ENCODE measurements at regions not wholly inside any gene's neighbourhood (a gene's known extent, or its start where the extent isn't known, plus 50 kb on each side); places are given as distances from the start of the nearest gene placed in this dataset.
"Not testable (repeated sequence)": the region's sequence is repeated elsewhere in the genome, so short reads cannot be mapped to it uniquely, and the experiment has no call there.

DNA sequence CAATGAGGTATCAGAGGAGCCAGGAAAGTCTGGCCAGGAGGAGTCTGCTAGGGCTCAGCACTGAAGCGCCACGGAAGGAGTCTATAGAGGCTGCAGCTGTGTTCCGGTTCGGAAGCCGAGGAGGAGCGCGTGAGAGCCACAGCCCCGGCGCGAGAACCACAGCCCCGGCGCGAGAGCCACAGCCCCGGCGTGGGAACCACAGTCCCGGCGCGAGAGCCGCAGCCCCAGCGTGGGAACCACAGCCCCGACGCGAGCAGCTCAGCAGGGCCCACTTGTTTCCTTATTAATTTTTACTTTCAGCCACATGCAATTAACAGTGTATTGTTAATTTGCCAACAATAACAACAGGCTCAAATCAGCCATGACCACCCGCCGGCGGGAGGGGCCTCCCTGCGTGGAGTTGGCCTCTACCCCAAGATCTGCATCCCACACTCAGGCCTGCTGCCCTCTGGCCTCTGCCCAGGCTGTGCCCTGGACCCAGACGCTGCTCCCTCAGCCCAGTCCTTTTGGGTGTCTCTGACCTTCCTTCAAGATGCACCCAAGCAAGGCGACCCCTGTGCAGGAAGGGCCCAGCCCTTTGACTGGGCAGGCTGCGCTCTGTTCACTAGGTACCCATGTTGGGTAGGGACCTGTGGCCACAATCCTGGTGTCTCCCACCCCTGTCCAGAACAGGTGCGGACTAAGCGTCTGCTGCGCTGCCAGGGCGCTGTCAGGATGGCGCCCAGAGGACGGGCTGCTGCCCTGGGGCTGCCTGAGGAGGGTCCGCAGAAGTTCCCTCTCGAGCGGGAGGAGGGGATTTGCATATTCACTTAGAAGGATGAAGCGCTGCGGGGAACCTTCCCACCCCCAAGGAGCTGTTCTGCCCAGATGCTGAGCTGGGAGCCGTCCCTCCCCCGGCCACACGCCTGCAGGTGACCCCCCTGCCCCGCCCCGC is 113.8 kb downstream of the ADRA2C start:
- DNase-seq (ENCODE audit: low read depth in 2 of 2), result no peak

DNA sequence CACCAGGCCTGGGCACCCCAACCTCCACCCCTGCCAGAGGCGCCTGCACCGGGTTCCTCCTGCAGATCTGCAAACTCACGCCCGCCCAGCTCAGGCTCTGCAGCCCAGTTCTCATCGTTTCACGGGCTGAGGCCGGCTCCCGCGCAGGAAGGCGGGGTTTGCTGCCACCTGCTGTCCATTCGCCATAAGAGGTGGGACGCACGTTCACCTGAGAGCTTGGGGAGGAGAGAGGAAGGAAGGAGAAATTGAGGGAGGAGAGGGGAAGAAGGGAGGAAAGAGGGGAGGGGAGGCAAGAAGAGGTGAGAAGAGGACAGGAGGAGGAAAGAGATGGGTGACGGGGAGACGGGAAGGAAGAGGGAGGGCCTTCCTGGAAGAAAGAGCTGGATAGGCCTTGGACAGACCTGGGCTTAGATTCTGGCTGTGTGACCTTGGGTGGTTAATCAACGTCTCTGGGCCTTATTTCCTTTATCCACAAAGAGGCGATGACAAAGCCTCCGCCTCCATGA is 114.5 kb downstream of the ADRA2C start:
- DNase-seq (ENCODE audit: low read depth in 2 of 2), result peak; percentile 55 to 58

DNA sequence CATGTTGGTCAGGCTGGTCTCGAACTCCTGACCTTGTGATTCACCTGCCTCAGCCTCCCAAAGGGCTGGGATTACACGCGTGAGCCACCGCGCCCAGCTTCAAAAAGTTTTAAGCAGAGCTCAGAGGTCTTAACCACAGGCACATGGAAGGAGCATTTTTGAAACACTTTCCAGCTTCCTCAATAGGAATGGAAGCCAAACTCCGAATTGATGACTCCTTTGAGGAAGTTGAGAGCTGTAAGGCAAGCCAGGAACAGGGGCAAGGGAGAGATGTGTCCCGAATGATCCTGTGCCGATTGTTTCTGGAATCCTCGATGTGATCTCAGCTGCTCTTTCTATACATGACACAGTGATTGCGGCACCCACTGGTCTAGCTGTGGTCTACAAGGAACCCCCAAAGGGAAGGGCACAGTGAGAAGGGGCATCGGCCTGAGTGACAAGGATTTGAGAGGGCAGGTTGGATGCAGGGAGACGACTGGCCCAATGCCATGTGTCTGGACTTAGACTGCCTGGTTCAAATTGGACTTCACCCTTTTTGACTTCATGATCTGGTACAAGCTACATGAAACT is 116.2 kb downstream of the ADRA2C start:
- not testable (repeated sequence) for DNase-seq (ENCODE audit: low read depth in 2 of 2)

DNA sequence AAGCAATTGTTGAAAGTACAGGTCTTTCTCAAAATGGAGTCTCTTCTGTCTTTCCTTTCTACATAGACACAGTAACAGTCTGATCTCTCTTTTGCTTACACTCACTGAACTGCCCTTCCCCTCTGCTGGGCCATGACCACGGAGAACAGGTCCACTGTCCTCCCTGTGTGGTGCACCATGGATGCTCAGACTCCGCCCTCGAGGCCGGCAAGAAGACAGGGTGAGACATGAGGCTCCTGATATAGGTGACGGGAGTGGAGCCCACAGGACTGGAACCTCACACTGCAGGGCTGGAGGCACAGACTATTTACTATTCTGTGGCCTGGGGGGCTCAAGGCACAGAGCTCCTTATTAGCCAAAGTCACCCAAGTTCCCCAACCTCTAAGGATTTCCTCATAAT is 118.1 kb downstream of the ADRA2C start:
- not testable (repeated sequence) for DNase-seq (ENCODE audit: low read depth in 2 of 2)

GRCh38 chr4:3893590-3893989 is 127.4 kb downstream of the ADRA2C start:
- DNase-seq (ENCODE audit: low read depth in 2 of 2), result not testable (repeated sequence)

GRCh38 chr4:3894086-3894959 is 128.1 kb downstream of the ADRA2C start:
- not testable (repeated sequence) for DNase-seq (ENCODE audit: low read depth in 2 of 2)

GRCh38 chr4:3896441-3896840 is 130.3 kb downstream of the ADRA2C start:
- DNase-seq (ENCODE audit: low read depth in 2 of 2), result no peak

DNA sequence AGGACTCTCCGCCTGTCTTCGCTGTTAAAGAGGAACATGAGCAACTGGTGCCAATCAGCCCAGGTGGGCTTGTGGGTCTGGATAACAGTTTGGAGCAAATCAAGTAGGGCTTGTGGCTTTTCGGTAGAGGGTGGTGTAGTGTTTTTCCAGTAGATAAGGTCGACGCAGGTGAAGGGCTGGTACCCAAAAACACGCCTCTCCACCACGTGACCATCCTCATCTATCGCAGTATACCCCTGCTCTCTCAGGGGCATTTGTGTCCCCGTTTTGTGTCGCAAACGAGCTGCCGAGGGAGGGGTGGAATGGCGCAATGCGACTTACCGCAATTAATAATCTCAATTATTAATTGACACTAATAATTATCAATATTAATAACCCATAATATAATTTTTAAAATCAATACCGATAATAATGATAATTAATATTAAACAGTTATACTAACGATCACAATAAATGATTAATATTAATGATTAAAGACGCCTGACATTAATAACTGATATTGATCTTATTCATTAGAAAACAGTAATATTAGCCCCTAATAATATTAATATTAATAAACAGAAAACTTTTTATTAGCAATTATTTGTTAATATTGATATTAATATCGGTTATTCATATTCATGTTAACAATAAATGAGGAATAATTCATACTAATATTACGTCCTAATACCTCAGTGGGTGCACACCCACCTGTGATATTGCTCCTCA is 130.8 kb downstream of the ADRA2C start:
- DNase-seq (ENCODE audit: low read depth in 2 of 2), result not testable (repeated sequence)

DNA sequence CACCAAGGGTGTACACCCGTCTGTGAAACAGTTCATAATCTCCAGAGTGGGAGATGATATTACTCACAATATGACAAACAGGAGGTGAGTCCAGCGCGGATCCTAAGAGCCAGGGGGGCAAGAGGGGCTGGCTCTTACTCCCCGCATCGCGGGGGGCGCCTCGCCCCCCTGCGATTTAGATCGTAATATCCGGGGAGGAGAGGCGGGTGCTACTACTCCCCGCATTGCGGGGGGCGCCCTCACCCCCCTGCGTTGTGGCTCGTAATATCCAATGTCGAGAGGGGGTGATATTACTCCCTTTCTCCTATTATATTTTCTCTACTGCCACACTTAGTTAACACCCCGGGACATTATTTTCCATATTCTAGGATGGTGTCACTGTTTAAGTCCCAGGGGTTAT is 131.9 kb downstream of the ADRA2C start:
- DNase-seq (ENCODE audit: low read depth in 2 of 2), result no peak

- DNase-seq (ENCODE audit: low read depth in 2 of 2), result not testable (repeated sequence)
Measured at GRCh38 chr4:3898928-3899327, 132.7 kb downstream of the ADRA2C start.

DNA sequence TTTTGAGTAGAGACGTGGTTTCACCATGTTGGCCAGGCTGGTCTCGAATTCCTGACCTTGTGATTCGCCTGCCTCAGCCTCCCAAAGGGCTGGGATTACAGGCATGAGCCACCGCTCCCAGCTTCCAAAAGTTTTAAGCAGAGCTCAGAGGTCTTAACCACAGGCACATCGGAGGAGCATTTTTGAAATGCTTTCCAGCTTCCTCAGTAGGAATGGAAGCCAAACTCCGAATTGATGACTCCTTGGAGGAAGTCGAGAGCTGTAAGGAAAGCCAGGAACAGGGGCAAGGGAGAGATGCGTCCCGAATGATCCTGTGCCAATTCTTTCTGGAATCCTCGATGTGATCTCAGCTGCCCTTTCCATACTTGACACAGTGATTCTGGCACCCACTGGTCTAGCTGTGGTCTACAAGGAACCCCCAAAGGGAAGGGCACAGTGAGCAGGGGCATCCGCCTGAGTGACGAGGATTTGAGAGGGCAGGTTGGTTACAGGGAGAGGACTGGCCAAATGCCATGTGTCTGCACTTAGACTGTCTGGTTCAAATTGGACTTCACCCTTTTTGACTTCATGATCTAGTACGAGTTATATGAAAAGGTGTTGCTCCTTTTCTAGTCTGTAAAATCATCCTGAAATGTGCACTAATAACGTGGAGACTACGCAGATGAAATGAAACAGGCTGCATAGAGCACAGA is 138.2 kb downstream of the ADRA2C start:
- not testable (repeated sequence) for DNase-seq (ENCODE audit: low read depth in 2 of 2)

GRCh38 chr4:3909616-3910015 is 143.4 kb downstream of the ADRA2C start:
- DNase-seq (ENCODE audit: low read depth in 2 of 2), result not testable (repeated sequence)

DNA sequence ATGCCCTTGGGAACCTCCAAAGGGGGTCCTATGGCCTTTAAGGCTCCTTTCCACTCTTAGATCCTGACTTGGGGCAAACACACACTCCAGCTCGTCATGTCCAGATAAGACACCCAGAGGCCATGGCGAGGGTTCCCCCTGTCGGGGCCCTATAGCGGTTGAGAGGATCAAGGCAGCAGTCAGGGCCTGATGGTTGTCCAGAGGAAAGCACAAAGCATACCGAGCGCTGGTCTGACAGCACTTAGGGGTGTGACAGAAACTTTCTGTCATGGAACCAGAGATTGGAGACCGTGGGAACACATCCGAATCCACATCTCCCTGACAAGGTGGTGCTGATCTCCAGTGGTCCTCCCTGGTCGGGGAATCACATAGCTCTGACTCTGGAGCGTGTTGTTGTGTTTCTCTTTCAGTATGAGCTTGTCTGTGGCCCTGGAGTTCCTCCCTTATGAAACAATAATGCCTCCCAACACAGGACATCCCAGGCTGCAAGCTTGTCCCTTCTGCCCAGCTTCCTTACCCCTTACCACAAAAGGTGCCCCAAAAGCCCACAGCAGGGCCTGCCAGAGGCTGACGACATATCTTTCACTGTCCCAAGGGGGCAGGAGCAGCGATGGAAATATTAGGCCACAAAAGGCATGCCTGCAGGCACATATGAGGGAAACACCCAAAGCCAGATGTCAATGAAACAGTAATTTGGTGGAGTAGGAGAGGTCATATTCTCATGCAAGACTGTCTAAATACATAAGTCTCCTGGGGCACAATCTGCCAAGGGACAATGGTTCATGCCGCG is 144.2 kb downstream of the ADRA2C start:
- not testable (repeated sequence) for DNase-seq (ENCODE audit: low read depth in 2 of 2)

DNA sequence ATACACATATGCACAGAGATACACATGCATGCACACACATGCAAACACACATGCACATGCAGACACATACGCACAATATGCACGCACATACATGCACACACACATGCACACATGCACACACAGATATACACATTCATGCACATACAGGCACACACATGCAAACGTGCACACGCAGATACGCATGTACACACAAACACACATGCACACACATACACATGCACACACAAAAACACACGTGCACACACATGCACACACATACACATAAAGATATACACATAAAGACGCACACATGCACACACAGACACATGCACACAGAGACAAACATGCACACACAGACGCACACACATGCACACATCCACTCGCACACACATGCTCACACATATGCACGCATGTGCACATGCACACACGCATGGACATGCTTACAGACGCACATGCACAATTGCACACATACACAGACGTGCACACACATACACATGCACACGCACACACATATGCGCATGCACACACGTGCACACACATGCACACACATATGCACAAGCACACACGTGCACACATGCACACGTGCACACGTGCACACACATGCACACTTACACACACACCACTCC is 145.2 kb downstream of the ADRA2C start:
- no peak for DNase-seq (ENCODE audit: low read depth in 2 of 2)

GRCh38 chr4:3914511-3914910 is 148.3 kb downstream of the ADRA2C start:
- DNase-seq (ENCODE audit: low read depth in 2 of 2), result not testable (repeated sequence)

DNA sequence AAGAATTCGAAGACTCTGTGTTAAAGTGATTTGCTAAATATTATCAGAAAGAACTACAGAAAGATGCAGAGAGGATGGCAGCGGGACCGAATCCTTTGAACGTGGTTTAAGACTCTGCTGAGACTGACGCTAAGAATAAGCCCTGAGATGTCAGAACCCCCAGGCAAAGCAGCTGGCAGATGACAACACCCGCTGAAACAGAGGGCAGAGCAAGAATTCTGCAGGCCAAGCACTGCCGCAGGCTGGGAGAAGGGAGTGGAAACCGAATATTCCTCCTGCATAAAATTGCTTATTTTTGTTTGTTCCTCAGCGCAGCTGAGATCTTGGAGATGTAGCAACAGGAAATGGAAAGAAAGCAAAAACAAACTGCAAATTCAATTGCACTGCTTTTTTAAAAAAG is 153.3 kb downstream of the ADRA2C start:
- DNase-seq (ENCODE audit: low read depth in 2 of 2), result not testable (repeated sequence)

DNA sequence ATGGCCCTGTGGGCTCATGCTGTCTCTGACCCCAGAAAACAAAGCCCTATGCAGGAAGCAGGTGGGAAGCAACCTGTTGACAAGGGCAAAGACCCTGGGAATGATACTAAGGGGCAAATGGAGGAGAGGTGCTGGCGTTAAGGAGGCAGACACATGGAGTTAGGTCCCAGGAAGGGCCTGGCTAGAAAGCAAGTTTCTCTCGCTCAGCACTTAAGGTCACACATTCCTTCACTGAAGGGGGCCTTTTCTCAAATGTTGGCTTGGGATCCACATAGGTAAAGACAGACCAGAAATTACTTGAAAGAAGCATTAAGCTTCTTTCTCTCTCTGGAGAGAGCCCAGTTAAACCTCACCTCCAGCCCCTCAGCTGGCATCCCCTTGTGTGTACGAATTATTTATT is 155.7 kb downstream of the ADRA2C start:
- not testable (repeated sequence) for DNase-seq (ENCODE audit: low read depth in 2 of 2)

- not testable (repeated sequence) for DNase-seq (ENCODE audit: low read depth in 2 of 2)
Measured at GRCh38 chr4:3925841-3926240, 159.7 kb downstream of the ADRA2C start.

- not testable (repeated sequence) for DNase-seq (ENCODE audit: low read depth in 2 of 2)
Measured at GRCh38 chr4:3926271-3926670, 160.1 kb downstream of the ADRA2C start.
